ENCODE measurements at regions not wholly inside any gene's neighbourhood (a gene's known extent, or its start where the extent isn't known, plus 50 kb on each side); places are given as distances from the start of the nearest gene placed in this dataset.
"Not testable (repeated sequence)": the region's sequence is repeated elsewhere in the genome, so short reads cannot be mapped to it uniquely, and the experiment has no call there.

DNA sequence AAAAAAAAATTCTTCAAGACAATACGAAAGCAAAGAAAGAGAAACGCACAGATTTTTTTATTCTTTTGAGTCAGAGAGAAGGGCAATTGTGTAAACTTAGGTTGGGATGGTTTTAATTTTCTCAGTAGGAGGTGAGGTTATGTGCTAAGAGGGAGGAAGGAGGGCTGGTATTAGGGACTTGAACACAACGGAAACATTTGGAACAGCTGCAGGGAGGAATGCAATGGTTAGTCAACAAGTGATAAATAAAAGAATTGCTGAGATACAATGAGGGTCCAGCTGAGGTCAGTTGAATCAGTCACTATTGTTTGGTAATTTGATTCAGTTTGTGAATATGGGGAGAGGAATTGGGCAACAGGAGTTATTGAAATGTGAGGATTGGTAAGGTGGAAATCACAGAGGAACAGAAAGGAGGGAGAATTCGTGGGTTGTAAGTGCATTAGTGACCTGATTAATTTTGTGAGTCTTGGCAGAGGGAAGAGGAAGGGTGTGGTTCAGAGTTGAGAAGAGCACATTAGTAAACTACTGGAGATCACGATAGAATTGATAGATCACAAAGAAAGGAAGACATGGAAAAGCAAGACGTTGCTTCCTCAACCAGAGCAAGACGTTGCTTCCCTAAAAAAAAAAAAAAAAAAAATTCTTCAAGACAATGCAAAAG is 499.5 kb upstream of the SPRY2 start:
- DNase-seq: no peak
- intact Hi-C loops (cut with DNase I): no loop called here

DNA sequence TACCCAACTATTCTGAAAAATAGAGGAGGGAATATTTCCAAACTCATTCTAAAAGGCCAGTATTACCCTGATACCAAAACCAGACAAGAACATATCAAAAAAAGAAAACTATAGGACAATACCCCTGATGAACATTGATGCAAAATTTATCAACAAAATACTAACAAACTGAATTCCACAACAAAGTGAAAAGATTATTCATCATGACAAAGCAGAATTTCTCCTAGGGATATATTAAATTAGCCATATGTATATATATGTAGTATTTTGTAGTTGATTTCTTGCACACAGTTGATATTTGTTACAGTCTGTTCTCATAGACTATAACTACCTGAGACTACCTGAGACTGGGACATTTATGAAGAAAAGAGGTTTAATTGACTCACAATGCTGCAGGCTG is 495.0 kb upstream of the SPRY2 start:
- intact Hi-C loops (cut with DNase I): no loop called here
- DNase-seq: no peak

DNA sequence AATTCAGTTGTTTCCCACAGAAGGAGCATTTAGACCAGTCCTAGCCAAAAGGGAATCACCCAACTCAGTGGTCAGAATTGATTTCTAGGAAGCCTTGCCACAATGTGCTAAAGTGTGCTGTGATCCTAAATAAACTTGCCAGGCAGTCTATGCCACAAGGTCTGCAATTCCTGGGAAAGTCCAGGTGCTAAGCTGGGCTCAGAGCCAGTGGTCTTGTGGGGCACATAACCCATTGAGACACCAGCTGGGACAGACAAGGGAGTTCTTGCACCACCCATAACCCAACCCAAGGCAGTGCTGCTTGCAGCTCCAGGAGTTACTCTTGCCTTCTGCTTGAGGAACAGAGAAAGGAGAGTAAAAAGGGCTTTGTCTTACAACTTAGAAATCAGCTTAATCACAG is 489.5 kb upstream of the SPRY2 start:
- DNase-seq: no peak
- intact Hi-C loops (cut with DNase I): no loop called here

DNA sequence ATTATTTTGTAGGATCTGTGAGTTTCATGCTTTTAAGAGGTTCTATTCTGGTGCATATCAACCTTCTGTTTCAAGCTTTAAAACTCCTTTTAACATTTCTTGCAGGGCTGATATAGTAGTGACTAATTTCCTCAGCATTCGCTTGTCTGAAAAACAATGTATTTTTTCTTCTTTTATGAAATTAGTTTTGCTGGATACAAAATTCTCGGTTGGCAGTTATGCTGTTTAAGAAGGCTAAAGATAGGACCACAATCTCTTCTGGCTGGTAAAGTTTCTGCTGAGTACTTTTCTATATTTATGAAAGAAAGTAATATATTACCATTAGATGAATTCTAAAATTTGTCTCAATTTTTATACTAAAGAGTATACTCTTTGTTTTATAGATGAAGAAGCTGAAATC is 487.8 kb upstream of the SPRY2 start:
- DNase-seq: no peak
- intact Hi-C loops (cut with DNase I): no loop called here

DNA sequence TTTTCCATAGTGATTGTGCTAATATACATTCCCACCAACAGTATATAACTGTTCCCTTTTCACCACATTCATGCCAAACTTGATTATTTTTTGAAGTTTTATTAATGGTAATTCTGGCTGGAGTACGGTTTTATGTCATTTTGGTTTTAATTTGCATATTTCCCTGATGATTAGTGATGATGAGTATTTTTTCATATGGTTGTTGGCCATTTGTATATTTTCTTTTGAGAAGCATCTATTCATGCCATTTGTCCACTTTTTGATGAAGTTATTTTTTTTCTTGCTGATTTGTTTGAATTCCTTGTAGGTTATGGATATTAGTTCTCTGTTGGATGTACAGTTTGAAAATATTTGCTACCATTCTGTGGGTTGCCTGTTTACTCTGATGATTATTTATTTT is 484.4 kb upstream of the SPRY2 start:
- intact Hi-C loops (cut with DNase I): no loop called here
- DNase-seq: no peak

DNA sequence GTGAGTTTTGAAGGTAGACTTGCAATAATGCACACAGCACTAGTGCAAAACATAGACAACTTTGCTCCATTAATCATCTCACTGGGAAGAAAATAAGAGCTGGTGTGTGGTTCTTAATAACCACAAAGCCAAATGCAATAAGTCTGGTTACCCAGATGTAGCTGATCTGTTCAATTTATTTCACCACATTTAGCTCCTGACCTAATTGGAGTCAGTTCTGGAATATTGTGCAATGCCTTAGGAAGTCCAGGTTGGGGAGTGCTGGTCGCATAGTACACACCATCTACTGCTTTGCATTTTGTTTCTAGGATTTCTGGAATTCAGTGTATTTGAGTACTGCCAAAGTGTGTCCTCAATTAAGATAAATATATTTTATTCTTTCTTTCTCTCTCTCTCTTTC is 483.3 kb upstream of the SPRY2 start:
- no peak for DNase-seq
- intact Hi-C loops (cut with DNase I): no loop called here

DNA sequence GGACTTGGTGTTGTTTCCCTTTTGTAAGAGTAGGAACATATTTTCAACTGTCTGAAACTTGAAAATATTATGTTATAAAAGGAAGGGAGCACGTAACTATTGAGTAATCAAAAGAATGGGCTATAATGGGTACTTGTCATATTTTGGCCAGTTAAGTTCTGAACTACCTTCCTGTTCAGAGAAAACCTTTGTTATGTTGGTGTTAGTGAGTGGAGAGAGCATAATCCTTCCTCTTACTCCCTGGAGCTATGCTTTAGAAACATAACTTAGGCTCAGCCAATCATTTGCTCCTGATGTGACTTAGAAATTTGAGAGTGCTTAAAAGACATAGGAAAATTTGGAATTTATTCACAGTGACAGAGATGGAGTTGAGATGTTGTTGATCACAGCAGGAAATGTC is 482.5 kb upstream of the SPRY2 start:
- intact Hi-C loops (cut with DNase I): no loop called here

DNA sequence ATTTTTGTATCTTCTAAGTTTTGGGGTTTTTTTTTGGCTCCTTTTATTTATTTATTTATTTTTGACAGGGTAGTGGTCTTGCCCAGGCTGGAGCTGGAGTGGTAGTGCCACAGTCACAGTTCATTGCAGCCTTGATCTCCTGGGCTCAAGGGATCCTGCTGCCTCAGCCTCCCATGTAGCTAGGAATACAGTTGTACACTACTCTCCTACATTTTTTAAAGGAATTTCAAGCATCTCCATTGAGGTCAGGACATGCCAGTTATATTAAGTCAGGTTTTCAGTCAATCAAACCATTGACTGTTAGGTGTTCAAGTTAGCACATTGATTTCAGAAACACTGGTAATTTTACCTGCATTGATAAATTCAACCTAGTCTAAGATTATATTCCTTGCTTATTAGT is 480.5 kb upstream of the SPRY2 start:
- DNase-seq: no peak
- intact Hi-C loops (cut with DNase I): no loop called here

More for the DNA sequence above, 482.5 kb upstream of the SPRY2 start:
- DNase-seq: no peak

DNA sequence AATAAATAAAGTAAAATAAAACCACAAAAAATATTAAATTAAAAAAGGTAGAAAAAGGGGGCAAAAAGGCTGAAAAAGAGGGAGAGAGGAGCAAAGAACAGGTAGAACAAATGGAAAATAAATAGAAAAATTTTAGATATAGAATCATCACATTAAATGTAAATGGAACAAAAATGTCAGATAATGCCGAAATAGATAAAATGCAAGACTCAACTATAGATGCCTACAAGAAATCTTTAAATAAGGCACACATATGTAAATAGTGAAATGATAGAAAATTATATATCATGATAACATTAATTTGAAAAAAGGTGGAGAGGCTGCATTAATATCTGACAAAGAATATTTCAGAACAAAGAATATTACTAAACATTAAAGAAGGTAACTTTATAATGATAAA is 477.1 kb upstream of the SPRY2 start:
- intact Hi-C loops (cut with DNase I): no loop called here
- DNase-seq: no peak

DNA sequence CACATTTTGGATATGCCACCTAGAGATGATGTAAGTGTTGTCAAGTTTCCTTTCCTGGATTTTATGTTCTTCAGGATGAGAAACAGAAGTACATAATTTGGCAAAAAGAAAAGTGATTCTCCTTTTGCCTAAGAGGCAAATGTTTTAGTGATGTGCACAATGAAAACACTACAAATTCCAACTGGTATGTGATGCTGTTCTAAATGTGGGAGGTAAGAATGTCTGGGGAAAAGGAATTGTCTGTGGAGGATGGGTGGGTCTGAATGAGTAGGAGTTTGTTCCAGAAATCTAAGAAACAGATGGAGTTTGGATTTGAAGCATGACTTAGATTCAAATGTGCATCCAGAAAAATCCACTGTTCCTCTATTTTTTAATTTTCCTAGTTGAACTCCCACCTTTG is 473.6 kb upstream of the SPRY2 start:
- intact Hi-C loops (cut with DNase I): no loop called here
- peak in 1 of 42 donors; percentile 3 for DNase-seq

DNA sequence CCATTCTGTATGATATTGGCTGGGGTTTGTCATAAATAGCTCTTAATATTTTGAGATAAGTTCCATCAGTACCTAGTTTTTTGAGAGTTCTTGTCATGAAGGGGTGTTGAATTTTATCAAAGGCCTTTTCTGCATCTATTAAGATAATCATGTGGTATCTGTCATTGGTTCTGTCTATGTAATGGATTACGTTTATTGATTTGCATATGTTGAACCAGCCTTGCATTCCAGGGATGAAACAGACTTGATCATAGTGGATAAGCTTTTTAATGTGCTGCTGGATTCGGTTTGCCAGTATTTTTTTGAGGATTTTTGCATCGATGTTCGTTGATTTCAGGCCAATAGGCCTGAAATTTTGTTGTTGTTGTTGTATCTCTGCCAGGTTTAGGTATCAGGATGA is 469.4 kb upstream of the SPRY2 start:
- intact Hi-C loops (cut with DNase I); DNase-seq: not testable (repeated sequence)

DNA sequence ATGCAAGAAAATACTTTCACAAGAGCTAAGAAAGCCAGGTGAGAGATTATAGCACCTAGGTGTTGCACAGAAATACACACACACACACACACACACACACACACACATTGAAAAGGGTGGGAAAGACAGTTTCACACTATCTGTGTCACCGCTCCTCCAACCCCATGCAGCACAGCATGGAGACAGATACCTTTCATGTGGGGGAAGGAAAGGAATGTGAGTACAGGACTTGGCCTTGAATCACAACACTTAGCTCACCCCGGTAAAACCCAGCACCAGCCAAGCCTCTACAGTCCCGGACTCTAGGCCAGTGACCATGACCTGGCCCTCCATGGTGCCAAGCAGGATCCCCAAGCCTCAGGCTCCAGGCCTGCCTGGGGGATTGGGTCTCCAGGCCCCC is 462.0 kb upstream of the SPRY2 start:
- DNase-seq: no peak

DNA sequence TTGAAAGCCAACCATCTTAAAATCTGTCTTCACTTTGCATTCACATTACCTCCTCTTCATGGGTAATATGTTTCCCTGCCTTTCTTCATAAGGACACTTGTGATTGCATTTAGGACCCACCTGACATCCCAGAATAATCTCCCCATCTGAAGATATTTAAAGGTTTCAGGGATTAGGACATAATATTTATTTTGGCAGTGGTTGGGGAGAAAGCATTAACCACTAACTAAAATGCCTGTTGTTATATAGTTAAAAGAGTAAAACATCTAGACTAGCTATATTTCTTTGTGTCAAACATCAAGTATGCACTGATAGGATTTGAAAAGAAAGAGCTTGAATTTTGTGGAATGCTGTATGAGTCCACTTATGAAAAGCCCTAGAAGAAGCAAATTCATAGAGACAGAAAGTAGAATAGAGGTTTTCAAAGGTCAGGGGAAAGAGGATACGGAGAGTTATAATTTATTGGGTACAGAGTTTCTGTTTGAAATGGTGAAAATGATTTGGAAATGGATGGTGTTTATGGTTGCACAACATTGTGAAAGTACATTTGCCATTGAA is 457.7 kb upstream of the SPRY2 start:
- DNase-seq: no peak
- intact Hi-C loops (cut with DNase I): no loop called here

More for the DNA sequence above, 462.0 kb upstream of the SPRY2 start:
- intact Hi-C loops (cut with DNase I): no loop called here

DNA sequence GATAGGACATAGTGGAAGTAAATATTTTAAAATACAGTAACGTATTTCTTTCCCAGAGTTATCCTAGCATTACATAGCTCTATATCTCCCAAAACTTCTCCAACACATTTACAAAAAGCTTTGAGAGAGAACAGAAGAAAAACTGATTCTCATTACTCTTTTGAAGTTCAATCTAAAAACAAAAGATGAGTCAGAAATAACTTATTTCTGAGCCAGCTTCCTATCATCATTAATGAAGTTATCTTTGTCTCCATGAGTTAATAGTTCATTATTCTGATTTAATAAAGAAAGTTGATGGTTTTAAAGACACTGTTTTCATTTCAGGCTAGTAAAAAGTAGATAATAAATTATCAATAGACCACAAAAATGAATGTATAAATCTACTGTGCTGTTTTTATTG is 446.7 kb upstream of the SPRY2 start:
- intact Hi-C loops (cut with DNase I): no loop called here
- no peak for DNase-seq

DNA sequence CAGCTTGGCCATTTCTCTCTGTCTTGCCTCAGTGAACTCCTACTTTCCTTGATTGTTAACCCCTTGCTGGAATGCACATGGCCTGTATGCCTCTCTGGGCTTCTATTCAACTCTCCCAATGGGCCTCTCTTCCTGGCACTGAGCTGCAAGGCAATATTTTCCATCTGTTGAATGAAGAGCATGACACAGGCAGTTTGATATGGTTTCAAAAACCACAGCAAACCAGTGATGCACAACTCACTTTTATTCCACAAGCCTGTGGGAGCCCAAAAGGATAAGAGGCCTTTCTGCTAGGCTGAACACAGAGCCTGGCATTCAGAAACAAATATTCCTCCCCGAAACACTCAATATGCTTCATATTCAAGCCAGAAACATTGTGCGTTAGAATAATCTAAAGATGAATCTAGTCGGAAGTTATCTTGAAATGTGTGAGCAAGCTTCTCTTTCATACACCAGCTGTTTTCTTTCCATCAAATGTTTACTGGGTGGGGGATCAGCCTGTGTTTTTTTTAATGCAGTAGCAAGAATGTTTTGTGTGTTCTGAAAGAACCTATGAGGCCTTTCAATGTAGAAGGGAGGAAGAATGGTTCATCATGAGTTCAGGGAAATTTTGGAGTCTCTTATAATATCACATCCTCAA is 443.1 kb upstream of the SPRY2 start:
- no peak for DNase-seq
- intact Hi-C loops (cut with DNase I): no loop called here

DNA sequence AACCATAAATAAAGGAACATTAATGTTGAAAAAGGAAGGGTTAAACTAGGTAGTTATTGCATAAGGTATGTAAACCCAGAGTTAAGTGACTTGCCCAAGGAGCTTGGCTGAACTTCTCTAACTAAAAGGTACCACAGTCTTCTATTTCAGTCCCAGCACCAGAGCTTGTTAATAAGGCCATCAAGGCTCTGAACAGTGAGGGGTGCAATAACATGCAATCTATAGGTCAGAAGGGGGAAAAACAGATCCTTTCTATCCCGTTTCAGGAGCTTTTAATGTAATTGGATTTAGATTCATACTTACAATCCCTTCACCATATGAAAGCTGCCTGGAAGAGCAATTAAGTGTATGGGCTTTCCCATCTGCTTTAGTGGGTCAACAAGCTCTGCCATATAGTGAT is 441.5 kb upstream of the SPRY2 start:
- no peak for DNase-seq
- intact Hi-C loops (cut with DNase I): no loop called here

DNA sequence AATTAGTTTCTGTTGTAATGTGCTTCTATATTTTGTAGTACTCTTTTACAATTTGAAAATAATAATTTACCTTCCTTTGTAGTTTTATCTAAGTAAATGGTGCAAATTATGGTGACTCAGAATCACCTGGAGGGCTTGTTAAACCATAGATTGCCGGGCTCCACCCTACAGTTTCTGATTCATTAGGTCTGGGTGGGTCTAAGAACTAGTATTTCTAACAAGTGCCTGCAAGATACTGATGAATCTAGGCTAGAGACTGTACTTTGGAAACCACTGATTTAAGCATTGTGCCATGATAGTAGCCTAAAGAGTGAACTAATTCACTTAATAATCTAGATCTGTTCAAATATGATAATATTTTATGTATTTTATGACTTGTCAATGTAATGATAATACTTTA is 437.4 kb upstream of the SPRY2 start:
- intact Hi-C loops (cut with DNase I): no loop called here
- DNase-seq: no peak

DNA sequence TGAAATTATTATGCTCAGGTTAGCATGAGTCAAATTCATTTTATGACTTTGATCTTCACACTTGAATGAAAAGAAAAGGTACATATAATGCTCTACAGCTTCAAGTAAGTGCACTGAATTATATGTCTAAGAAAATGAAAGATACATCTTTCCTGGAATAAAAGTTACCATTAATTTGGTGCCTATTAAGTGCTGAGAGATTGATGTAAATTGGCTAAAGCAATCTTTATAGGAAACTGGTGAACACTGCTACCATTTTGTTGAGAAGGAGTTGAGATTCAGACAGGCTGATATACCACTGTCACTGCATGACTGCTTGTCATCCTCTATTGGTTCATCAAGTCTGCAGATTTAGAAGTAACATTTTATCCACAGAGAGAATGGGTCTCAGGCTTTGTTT is 416.8 kb upstream of the SPRY2 start:
- DNase-seq: no peak
- intact Hi-C loops (cut with DNase I): no loop called here

DNA sequence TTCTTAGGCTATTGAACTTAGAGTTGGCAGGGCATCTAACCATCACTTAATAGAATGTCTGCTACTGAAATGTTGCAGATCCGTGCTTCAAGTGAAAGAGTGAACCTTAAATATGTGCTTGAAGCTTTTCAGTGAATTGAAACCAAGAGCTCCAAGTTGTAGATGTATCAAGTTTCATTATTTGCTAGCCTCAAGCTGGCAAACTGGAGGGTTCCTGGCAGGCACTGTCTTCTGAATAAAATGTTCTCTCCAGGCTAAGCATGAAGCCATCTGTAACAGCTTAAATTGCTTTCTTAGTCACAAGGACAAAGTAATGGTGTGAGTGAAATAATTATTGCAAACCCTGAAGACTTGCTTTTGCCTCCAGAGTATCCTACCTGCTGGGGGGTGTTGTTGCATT is 415.0 kb upstream of the SPRY2 start:
- intact Hi-C loops (cut with DNase I): no loop called here
- peak in 1 of 42 donors; percentile 7 for DNase-seq

DNA sequence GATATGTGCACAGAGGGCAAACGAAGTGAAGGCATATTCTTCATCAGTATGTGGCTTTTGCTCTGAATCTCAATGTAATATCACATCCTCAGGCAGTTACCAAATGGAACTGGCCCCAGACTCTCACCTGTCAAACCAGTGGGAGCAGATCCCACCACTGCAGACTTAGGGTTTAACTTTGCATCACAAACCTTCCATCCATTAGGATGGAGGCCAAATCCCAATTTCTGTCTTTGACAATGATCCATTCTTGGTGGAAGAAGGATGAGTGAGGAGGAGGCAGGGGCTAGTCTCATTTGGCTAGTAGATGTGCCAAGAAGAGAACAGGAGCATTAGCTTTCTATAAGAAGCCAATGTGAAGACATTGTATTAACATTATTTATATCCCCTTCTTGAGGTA is 413.5 kb upstream of the SPRY2 start:
- no peak for DNase-seq
- intact Hi-C loops (cut with DNase I): no loop called here

DNA sequence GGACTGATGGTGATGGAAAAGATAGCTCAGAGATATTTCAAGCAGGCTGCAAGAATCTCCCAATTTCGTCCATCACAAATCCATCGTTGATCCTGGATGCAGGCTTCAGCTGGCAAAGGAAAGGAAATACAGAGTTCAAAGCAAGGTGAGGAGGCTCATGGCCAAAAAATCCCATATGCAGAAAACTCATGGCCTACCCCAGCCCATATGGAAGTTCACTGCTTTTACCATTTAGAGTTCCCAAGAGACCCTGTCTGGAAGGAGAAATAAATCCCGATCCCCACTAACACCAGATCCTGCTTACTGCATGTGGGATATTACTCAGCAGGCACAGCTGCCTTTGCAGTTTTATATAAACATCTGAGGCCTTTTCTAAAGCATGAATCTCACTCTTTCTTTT is 412.9 kb upstream of the SPRY2 start:
- DNase-seq: no peak
- intact Hi-C loops (cut with DNase I): no loop called here
